Dermis microvascular lymphatic vessel endothelial cell (primary cell): ENCODE measurements at regions not wholly inside any gene's neighbourhood (a gene's known extent, or its start where the extent isn't known, plus 50 kb on each side); places are given as distances from the start of the nearest gene placed in this dataset.

Source experiments
- DNase-seq, 2 donors: peaks; one replicate each; pipeline versions ENCODE4 v3.0.0 to v3.0.0-alpha.2; 2010; ENCODE audit warnings: low read depth in 2 of 2

- DNase-seq = no peak
Measured at GRCh38 chr3:22210693-22211092, 459.7 kb upstream of the ZNF385D start.

- no peak for DNase-seq
Measured at GRCh38 chr3:22216601-22217000, 465.6 kb upstream of the ZNF385D start.

GRCh38 chr3:22225161-22225560 is 474.2 kb upstream of the ZNF385D start:
- no peak for DNase-seq

GRCh38 chr3:22228705-22229104 is 477.7 kb upstream of the ZNF385D start:
- no peak for DNase-seq

- no peak for DNase-seq
Measured at GRCh38 chr3:22231061-22231460, 480.1 kb upstream of the ZNF385D start.

- DNase-seq = no peak
Measured at GRCh38 chr3:22236490-22237270, 485.7 kb upstream of the ZNF385D start.

GRCh38 chr3:22239011-22239410 is 488.0 kb upstream of the ZNF385D start:
- DNase-seq = no peak

- DNase-seq = no peak
Measured at GRCh38 chr3:22241110-22241509, 490.1 kb upstream of the ZNF385D start.

- no peak for DNase-seq
Measured at GRCh38 chr3:22244761-22245521, 493.9 kb upstream of the ZNF385D start.

- DNase-seq = no peak
Measured at GRCh38 chr3:22245811-22246583, 495.0 kb upstream of the ZNF385D start.

- no peak for DNase-seq
Measured at GRCh38 chr3:22249658-22250057, 498.6 kb upstream of the ZNF385D start.

GRCh38 chr3:22257252-22257651 is 506.2 kb upstream of the ZNF385D start:
- no peak for DNase-seq

GRCh38 chr3:22262386-22262785 is 511.4 kb upstream of the ZNF385D start:
- no peak for DNase-seq

GRCh38 chr3:22263042-22263441 is 512.0 kb upstream of the ZNF385D start:
- DNase-seq = no peak

- no peak for DNase-seq
Measured at GRCh38 chr3:22265403-22265802, 514.4 kb upstream of the ZNF385D start.

- no peak for DNase-seq
Measured at GRCh38 chr3:22269831-22270230, 518.8 kb upstream of the ZNF385D start.

- no peak for DNase-seq
Measured at GRCh38 chr3:22276351-22276750, 525.3 kb upstream of the ZNF385D start.

- DNase-seq = peak in 1 of 2 donors; percentile 42
Measured at GRCh38 chr3:22284559-22284958, 533.5 kb upstream of the ZNF385D start.

GRCh38 chr3:22288756-22289155 is 537.7 kb upstream of the ZNF385D start:
- DNase-seq = no peak

GRCh38 chr3:22292681-22293080 is 541.7 kb upstream of the ZNF385D start:
- no peak for DNase-seq

GRCh38 chr3:22296601-22297000 is 545.6 kb upstream of the ZNF385D start:
- DNase-seq = no peak

- no peak for DNase-seq
Measured at GRCh38 chr3:22297436-22297835, 546.4 kb upstream of the ZNF385D start.
